ENCODE measurements at regions not wholly inside any gene's neighbourhood (a gene's known extent, or its start where the extent isn't known, plus 50 kb on each side); places are given as distances from the start of the nearest gene placed in this dataset.
A peak's percentile ranks its signal among the peaks of the same experiment; 100 is the strongest.

- H3K4me1 ChIP-seq: peaks cover 38% of the 10 kb centered on the region
- ATAC-seq (peak; percentile 45), DNase-seq (peak in 1 of 4 donors; percentile 56)
- H3K36me3 ChIP-seq (replicated peaks in 1 of 2; ENCODE audit: insufficient read depth in 1 of 2, low read depth in 2 of 2): no peaks in the 10 kb centered on the region
- no peak overlapping the region for H3K4me3 ChIP-seq
- intact Hi-C loops (cut with DNase I): loop anchor here (10.0 kb wide), 2 partner anchors 163 to 243 kb away; partner anchors contain the start of gene STK32C
- H3K27ac ChIP-seq: peak overlapping the region; percentile 16 to 58 (median 39)
- H3K27me3 ChIP-seq: no peaks in the 10 kb centered on the region
- TF ChIP-seq CTCF (IDR thresholded peaks at IDR 0.05) (no peak), POLR2A (IDR thresholded peaks at IDR 0.05) (peak in 1 of 3 donors; percentile 16)
- H3K9me3 ChIP-seq: no peaks in the 10 kb centered on the region
- 6 to 31% methylated on average over 7 to 28 of the region's 29 CpGs for whole genome bisulfite sequencing, 2 donors
Observed at GRCh38 chr10:132467464-132468149, 70.0 kb upstream of the INPP5A start.

- TF ChIP-seq CTCF (IDR thresholded peaks at IDR 0.05) (no peak), POLR2A (IDR thresholded peaks at IDR 0.05) (no peak)
Observed at GRCh38 chr10:132468216-132468615, 69.4 kb upstream of the INPP5A start.

GRCh38 chr10:132468651-132469050 lies 68.9 kb upstream of the INPP5A start:
- Histone ChIP-seq H3K9me3 (no peaks in the 10 kb centered on the region), H3K36me3 (replicated peaks in 1 of 2; ENCODE audit: insufficient read depth in 1 of 2, low read depth in 2 of 2) (no peaks in the 10 kb centered on the region), H3K4me1 (peaks cover 34% of the 10 kb centered on the region), H3K27me3 (no peaks in the 10 kb centered on the region), H3K4me3 (no peak overlapping the region), H3K27ac (peak overlapping the region in 1 of 4 donors; percentile 58)
- 87 to 93% methylated on average over 9 to 10 of the region's 10 CpGs for WGBS, 2 donors
- intact Hi-C loops (cut with DNase I): loop anchor here (10.0 kb wide), 2 partner anchors 164 to 244 kb away; partner anchors contain the start of gene STK32C
- ATAC-seq: no peak
- DNase-seq: peak in 1 of 4 donors; percentile 10
- TF ChIP-seq CTCF (IDR thresholded peaks at IDR 0.05) (no peak), POLR2A (IDR thresholded peaks at IDR 0.05) (no peak)

More at GRCh38 chr10:132468216-132468615, 69.4 kb upstream of the INPP5A start:
- Histone ChIP-seq H3K27ac (peak overlapping the region in 2 of 4 donors; percentile 16 to 58), H3K27me3 (no peaks in the 10 kb centered on the region), H3K4me1 (peaks cover 38% of the 10 kb centered on the region), H3K9me3 (no peaks in the 10 kb centered on the region), H3K36me3 (replicated peaks in 1 of 2; ENCODE audit: insufficient read depth in 1 of 2, low read depth in 2 of 2) (no peaks in the 10 kb centered on the region), H3K4me3 (no peak overlapping the region)
- ATAC-seq: no peak
- 54 to 68% methylated on average over 5 of the region's 5 CpGs for WGBS, 2 donors
- DNase-seq: no peak
- intact Hi-C loops (cut with DNase I): loop anchor here (10.0 kb wide), 2 partner anchors 163 to 243 kb away; partner anchors contain the start of gene STK32C

- no peaks in the 10 kb centered on the region for H3K36me3 ChIP-seq (replicated peaks in 1 of 2; ENCODE audit: insufficient read depth in 1 of 2, low read depth in 2 of 2)
- TF ChIP-seq POLR2A (IDR thresholded peaks at IDR 0.05) (no peak), CTCF (IDR thresholded peaks at IDR 0.05) (no peak)
- H3K27ac ChIP-seq: peak overlapping the region; percentile 15 to 65 (median 62)
- H3K4me3 ChIP-seq: no peak overlapping the region
- H3K27me3 ChIP-seq: no peaks in the 10 kb centered on the region
- intact Hi-C loops (cut with DNase I): loop anchor here (10.0 kb wide), 2 partner anchors 165 to 245 kb away; partner anchors contain the start of gene STK32C
- DNase-seq (peak in 2 of 4 donors; percentile 49 to 52), ATAC-seq (peak; percentile 36)
- peaks cover 27% of the 10 kb centered on the region for H3K4me1 ChIP-seq
- no peaks in the 10 kb centered on the region for H3K9me3 ChIP-seq
- 63 to 65% methylated on average over 14 to 21 of the region's 21 CpGs for WGBS, 2 donors
Observed at GRCh38 chr10:132469197-132469884, 68.2 kb upstream of the INPP5A start.
